ENCODE measurements at regions not wholly inside any gene's neighbourhood (a gene's known extent, or its start where the extent isn't known, plus 50 kb on each side); places are given as distances from the start of the nearest gene placed in this dataset.
"Not testable (repeated sequence)": the region's sequence is repeated elsewhere in the genome, so short reads cannot be mapped to it uniquely, and the experiment has no call there.

DNA sequence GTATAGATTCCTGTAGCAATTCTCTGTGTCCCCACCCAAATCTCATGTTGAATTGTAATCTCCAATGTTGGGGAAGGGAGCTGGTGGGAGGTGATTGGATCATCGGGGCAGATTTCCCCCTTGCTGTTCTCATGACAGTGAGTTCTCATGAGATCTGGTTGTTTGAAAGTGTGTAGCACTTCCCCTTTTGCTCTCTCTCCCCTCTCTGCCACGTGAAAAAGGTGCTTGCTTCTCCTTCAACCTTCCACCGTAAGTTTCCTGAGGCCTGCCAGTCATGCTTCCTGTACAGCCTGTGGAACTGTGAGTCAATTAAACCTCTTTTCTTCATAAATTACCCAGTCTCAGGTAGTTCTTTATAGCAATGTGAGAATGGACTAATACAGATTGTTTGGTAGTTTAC, 175.3 kb upstream of the ACO1 start:
- TF ChIP-seq, protein P1, sequence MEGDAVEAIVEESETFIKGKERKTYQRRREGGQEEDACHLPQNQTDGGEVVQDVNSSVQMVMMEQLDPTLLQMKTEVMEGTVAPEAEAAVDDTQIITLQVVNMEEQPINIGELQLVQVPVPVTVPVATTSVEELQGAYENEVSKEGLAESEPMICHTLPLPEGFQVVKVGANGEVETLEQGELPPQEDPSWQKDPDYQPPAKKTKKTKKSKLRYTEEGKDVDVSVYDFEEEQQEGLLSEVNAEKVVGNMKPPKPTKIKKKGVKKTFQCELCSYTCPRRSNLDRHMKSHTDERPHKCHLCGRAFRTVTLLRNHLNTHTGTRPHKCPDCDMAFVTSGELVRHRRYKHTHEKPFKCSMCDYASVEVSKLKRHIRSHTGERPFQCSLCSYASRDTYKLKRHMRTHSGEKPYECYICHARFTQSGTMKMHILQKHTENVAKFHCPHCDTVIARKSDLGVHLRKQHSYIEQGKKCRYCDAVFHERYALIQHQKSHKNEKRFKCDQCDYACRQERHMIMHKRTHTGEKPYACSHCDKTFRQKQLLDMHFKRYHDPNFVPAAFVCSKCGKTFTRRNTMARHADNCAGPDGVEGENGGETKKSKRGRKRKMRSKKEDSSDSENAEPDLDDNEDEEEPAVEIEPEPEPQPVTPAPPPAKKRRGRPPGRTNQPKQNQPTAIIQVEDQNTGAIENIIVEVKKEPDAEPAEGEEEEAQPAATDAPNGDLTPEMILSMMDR (IDR thresholded peaks at IDR 0.05; ENCODE audit: low read depth, low read length, poor library complexity, severe bottlenecking) = not testable (repeated sequence)
- not testable (repeated sequence) for TF ChIP-seq EZH2phosphoT487 (IDR thresholded peaks at IDR 0.05; ENCODE audit: borderline replicate concordance, low read length)

Measured in DOHH2 (cell line).